ENCODE measurements at regions not wholly inside any gene's neighbourhood (a gene's known extent, or its start where the extent isn't known, plus 50 kb on each side); places are given as distances from the start of the nearest gene placed in this dataset.

- Histone ChIP-seq H3K4me3 (ENCODE audit: low read length, poor library complexity, severe bottlenecking) (no peak overlapping the region), H3K9ac (ENCODE audit: low read depth, low read length, poor library complexity, severe bottlenecking) (no peak overlapping the region), H3K9me3 (ENCODE audit: insufficient read depth, low read depth, low read length) (no peaks in the 10 kb centered on the region), H2AFZ (ENCODE audit: low read length) (no peak overlapping the region), H4K20me1 (ENCODE audit: insufficient read depth, low read length, poor library complexity, severe bottlenecking) (no peaks in the 10 kb centered on the region), H3K4me2 (ENCODE audit: low read depth, low read length, poor library complexity, severe bottlenecking) (no peak overlapping the region), H3K79me2 (ENCODE audit: insufficient read depth, low read length) (no peaks in the 10 kb centered on the region), H3K27me3 (ENCODE audit: insufficient read depth, low read length, poor library complexity, severe bottlenecking) (no peaks in the 10 kb centered on the region), H3F3A (ENCODE audit: low read depth) (no peaks in the 10 kb centered on the region), H3K4me1 (ENCODE audit: insufficient read depth, low read length, poor library complexity, severe bottlenecking) (no peaks in the 10 kb centered on the region), H3K36me3 (ENCODE audit: insufficient read depth, low read length) (no peaks in the 10 kb centered on the region; the same call in 1 of the 2 replicates), H3K9me2 (replicated peaks; ENCODE audit: low read depth, low read length) (no peaks in the 10 kb centered on the region)
- TF ChIP-seq EZH2phosphoT487 (IDR thresholded peaks at IDR 0.05; ENCODE audit: borderline replicate concordance) (no peak), CTCF (conservative IDR thresholded peaks at IDR 0.05; ENCODE audit: low read length) (no peak)
Observed at GRCh38 chr2:133668547-133668946, 100.3 kb upstream of the NCKAP5 start.

GRCh38 chr2:133673305-133673905 is 105.1 kb upstream of the NCKAP5 start:
- H3K36me3 ChIP-seq (ENCODE audit: insufficient read depth, low read length), result no peaks in the 10 kb centered on the region; the same call in 1 of the 2 replicates
- H3K79me2 ChIP-seq (ENCODE audit: insufficient read depth, low read length), result no peaks in the 10 kb centered on the region
- H3K9me2 ChIP-seq (replicated peaks; ENCODE audit: low read depth, low read length), result no peaks in the 10 kb centered on the region
- H3K9ac ChIP-seq (ENCODE audit: low read depth, low read length, poor library complexity, severe bottlenecking), result no peak overlapping the region
- H3K4me1 ChIP-seq (ENCODE audit: insufficient read depth, low read length, poor library complexity, severe bottlenecking), result no peaks in the 10 kb centered on the region
- TF ChIP-seq CTCF (conservative IDR thresholded peaks at IDR 0.05; ENCODE audit: low read length), result no peak
- no peak for TF ChIP-seq EZH2phosphoT487 (IDR thresholded peaks at IDR 0.05; ENCODE audit: borderline replicate concordance)
- no peaks in the 10 kb centered on the region for H3K27me3 ChIP-seq (ENCODE audit: insufficient read depth, low read length, poor library complexity, severe bottlenecking)
- H3K4me2 ChIP-seq (ENCODE audit: low read depth, low read length, poor library complexity, severe bottlenecking), result no peak overlapping the region
- no peaks in the 10 kb centered on the region for H4K20me1 ChIP-seq (ENCODE audit: insufficient read depth, low read length, poor library complexity, severe bottlenecking)
- H2AFZ ChIP-seq (ENCODE audit: low read length), result no peak overlapping the region
- H3K9me3 ChIP-seq (ENCODE audit: insufficient read depth, low read depth, low read length), result no peaks in the 10 kb centered on the region
- no peak overlapping the region for H3K4me3 ChIP-seq (ENCODE audit: low read length, poor library complexity, severe bottlenecking)
- no peaks in the 10 kb centered on the region for H3F3A ChIP-seq (ENCODE audit: low read depth)

- no peak overlapping the region for H3K9ac ChIP-seq (ENCODE audit: low read depth, low read length, poor library complexity, severe bottlenecking)
Observed at GRCh38 chr2:133674066-133674432, 105.8 kb upstream of the NCKAP5 start.

More at GRCh38 chr2:133674066-133674432, 105.8 kb upstream of the NCKAP5 start:
- H3K9me3 ChIP-seq (ENCODE audit: insufficient read depth, low read depth, low read length), result no peaks in the 10 kb centered on the region
- no peak overlapping the region for H2AFZ ChIP-seq (ENCODE audit: low read length)
- no peaks in the 10 kb centered on the region for H3K9me2 ChIP-seq (replicated peaks; ENCODE audit: low read depth, low read length)
- H3F3A ChIP-seq (ENCODE audit: low read depth), result no peaks in the 10 kb centered on the region
- no peaks in the 10 kb centered on the region for H3K4me1 ChIP-seq (ENCODE audit: insufficient read depth, low read length, poor library complexity, severe bottlenecking)
- H3K4me2 ChIP-seq (ENCODE audit: low read depth, low read length, poor library complexity, severe bottlenecking), result no peak overlapping the region
- H3K79me2 ChIP-seq (ENCODE audit: insufficient read depth, low read length), result no peaks in the 10 kb centered on the region
- no peak for TF ChIP-seq EZH2phosphoT487 (IDR thresholded peaks at IDR 0.05; ENCODE audit: borderline replicate concordance)
- no peak for TF ChIP-seq CTCF (conservative IDR thresholded peaks at IDR 0.05; ENCODE audit: low read length)
- no peak overlapping the region for H3K4me3 ChIP-seq (ENCODE audit: low read length, poor library complexity, severe bottlenecking)
- no peaks in the 10 kb centered on the region for H4K20me1 ChIP-seq (ENCODE audit: insufficient read depth, low read length, poor library complexity, severe bottlenecking)
- H3K27me3 ChIP-seq (ENCODE audit: insufficient read depth, low read length, poor library complexity, severe bottlenecking), result no peaks in the 10 kb centered on the region
- no peaks in the 10 kb centered on the region; the same call in 1 of the 2 replicates for H3K36me3 ChIP-seq (ENCODE audit: insufficient read depth, low read length)

All from Loucy (cell line).